ENCODE measurements at regions not wholly inside any gene's neighbourhood (a gene's known extent, or its start where the extent isn't known, plus 50 kb on each side); places are given as distances from the start of the nearest gene placed in this dataset.

DNA sequence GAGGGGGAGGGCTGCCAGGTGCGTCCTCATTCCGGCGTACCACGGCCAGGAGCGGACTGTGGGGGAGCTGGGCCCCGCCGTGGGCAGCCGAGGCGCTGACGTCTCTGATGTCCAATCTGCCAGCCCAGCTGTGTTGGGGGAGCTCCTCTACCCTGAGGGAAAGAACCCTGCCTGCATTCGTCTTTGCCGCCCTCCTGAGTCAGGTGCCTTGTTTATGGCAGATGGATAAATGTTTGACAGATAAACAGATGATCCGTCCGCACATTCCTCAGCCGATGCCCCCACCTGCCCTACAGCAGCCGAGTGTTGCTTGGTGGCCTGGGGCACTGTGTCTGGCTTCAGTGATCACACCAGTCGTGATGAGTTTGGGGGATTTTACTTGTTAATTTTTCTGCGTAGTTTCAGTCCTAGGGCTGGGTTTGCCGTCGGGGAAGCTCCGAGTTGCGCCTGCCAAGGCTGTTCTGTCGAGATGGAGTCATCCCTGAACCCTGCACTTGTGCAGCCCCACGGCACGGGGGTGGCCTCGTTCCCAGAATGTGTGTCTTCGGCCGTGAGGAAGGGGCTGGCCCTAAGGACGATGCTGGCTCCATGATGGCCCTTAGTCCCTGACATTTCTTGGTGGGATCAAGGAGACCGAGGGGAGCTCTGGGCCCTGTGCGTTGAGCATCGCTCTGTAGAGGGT, 1083.9 kb downstream of the BRD1 start:
- H3K36me3 ChIP-seq (replicated peaks in 1 of 2) = no peaks in the 10 kb centered on the region
- intact Hi-C loops (cut with DNase I) = no loop called here
- no peaks in the 10 kb centered on the region for H3K4me1 ChIP-seq (replicated peaks in 1 of 2)
- no peak overlapping the region for H3K4me3 ChIP-seq
- no peaks in the 10 kb centered on the region for H3K27me3 ChIP-seq
- no peak overlapping the region for H3K27ac ChIP-seq
- TF ChIP-seq, protein P1, sequence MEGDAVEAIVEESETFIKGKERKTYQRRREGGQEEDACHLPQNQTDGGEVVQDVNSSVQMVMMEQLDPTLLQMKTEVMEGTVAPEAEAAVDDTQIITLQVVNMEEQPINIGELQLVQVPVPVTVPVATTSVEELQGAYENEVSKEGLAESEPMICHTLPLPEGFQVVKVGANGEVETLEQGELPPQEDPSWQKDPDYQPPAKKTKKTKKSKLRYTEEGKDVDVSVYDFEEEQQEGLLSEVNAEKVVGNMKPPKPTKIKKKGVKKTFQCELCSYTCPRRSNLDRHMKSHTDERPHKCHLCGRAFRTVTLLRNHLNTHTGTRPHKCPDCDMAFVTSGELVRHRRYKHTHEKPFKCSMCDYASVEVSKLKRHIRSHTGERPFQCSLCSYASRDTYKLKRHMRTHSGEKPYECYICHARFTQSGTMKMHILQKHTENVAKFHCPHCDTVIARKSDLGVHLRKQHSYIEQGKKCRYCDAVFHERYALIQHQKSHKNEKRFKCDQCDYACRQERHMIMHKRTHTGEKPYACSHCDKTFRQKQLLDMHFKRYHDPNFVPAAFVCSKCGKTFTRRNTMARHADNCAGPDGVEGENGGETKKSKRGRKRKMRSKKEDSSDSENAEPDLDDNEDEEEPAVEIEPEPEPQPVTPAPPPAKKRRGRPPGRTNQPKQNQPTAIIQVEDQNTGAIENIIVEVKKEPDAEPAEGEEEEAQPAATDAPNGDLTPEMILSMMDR (IDR thresholded peaks at IDR 0.05) = no peak
- no peak for TF ChIP-seq POLR2A (IDR thresholded peaks at IDR 0.05)
- WGBS, 4 donors = 81 to 88% (median 84%) methylated on average over 20 to 32 of the region's 32 CpGs
- peak in 3 of 7 donors; percentile 4 to 39 (median 6) for DNase-seq
- H3K9me3 ChIP-seq (replicated peaks in 1 of 3) = no peaks in the 10 kb centered on the region

DNA sequence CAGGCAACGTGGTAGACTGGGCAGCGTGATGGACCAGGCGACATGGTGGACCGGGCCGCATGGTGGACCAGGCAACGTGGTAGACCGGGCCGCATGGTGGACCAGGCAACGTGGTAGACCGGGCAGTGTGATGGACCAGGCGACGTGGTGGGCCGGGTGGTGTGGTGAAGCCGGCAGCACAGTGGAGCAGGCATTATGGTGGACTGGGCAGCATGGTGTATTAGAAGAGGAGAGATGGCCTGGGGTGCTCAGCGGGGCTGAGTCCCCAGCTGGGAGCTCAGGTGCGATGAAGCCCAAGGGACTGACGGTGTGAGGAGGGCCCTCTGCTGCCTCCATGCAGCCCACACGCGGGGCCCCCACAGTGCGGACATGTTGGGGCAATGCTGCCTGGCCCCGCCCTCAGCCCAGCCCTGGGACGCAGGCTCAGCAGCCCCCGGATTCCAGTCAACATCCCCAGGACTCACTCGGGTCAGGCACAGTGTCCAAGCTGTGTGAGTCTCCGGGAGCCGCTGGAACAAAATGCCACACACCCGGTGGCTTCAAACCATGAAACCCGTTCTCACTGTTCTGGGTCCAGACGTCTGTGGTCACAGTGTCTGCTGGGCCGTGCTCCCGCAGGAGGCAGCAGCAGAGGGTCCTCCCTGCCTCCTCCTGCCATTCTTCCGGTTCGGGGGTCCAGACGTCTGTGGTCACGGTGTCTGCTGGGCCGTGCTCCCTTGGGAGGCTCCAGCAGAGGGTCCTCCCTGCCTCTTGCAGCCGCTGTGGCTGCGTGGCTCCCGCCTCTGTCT, 1084.9 kb downstream of the BRD1 start:
- Histone ChIP-seq H3K27ac (no peak overlapping the region), H3K4me1 (replicated peaks in 1 of 2) (no peaks in the 10 kb centered on the region), H3K27me3 (no peaks in the 10 kb centered on the region), H3K9me3 (replicated peaks in 1 of 3) (no peaks in the 10 kb centered on the region), H3K4me3 (no peak overlapping the region), H3K36me3 (replicated peaks in 1 of 2) (no peaks in the 10 kb centered on the region)
- intact Hi-C loops (cut with DNase I) = no loop called here
- peak in 4 of 7 donors; percentile 6 to 9 (median 8) for DNase-seq
- WGBS, 4 donors = 87 to 90% (median 90%) methylated on average over 30 to 39 of the region's 39 CpGs
- TF ChIP-seq, protein P1 (IDR thresholded peaks at IDR 0.05) = no peak
- TF ChIP-seq POLR2A (IDR thresholded peaks at IDR 0.05) = no peak

DNA sequence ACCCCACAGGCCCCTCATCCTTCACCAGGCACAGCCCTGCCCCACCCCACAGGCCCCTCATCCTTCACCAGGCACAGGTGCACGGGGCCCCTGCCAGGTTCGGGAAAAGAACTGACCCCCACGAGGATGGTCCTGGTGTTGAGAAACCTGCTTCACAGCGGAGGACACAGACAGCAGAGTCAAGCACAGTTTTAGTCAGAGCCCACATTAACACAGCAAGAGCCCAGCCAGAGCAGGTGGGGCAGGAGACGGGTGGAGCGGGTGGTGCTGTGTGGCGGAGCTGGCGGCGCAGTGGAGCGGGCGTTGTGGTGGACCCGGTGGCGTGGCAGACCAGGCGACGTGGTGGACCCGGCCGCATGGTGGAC, 1085.5 kb downstream of the BRD1 start:
- TF ChIP-seq POLR2A (IDR thresholded peaks at IDR 0.05) = no peak
- TF ChIP-seq, protein P1 (IDR thresholded peaks at IDR 0.05) = no peak
- Histone ChIP-seq H3K9me3 (replicated peaks in 1 of 3) (no peaks in the 10 kb centered on the region), H3K36me3 (replicated peaks in 1 of 2) (no peaks in the 10 kb centered on the region), H3K4me3 (no peak overlapping the region), H3K27me3 (no peaks in the 10 kb centered on the region), H3K4me1 (replicated peaks in 1 of 2) (no peaks in the 10 kb centered on the region), H3K27ac (no peak overlapping the region)
- DNase-seq = peak in 2 of 7 donors; percentile 3 to 4
- WGBS, 4 donors = 86 to 95% (median 94%) methylated on average over 16 to 17 of the region's 17 CpGs
- intact Hi-C loops (cut with DNase I) = no loop called here

DNA sequence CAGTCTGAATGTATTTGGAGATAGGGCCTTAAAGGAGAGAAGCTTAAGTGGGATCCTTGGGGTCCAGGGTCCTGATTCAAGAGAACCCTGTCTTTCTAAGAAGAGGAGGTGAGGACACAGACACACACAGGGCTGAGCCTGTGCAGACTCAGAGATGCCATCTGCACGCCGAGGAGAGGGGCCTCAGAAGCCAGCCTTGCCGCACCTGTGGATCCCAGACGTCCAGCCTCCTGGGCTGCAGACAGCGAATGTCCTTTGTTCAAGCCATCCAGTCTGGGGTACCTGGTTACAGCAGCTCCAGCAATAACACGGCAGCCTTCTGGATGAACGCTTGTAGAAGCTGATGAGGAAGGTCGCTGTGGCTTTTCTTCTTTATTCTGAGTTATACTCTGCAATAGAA, 1086.1 kb downstream of the BRD1 start:
- H3K36me3 ChIP-seq (replicated peaks in 1 of 2) = no peaks in the 10 kb centered on the region
- intact Hi-C loops (cut with DNase I) = no loop called here
- peak in 2 of 7 donors; percentile 2 to 5 for DNase-seq
- H3K27me3 ChIP-seq = no peaks in the 10 kb centered on the region
- 75 to 82% (median 79%) methylated on average over 6 to 8 of the region's 8 CpGs for WGBS, 4 donors
- H3K4me3 ChIP-seq = no peak overlapping the region
- H3K27ac ChIP-seq = no peak overlapping the region
- no peaks in the 10 kb centered on the region for H3K9me3 ChIP-seq (replicated peaks in 1 of 3)
- no peaks in the 10 kb centered on the region for H3K4me1 ChIP-seq (replicated peaks in 1 of 2)
- TF ChIP-seq POLR2A (IDR thresholded peaks at IDR 0.05) = no peak
- TF ChIP-seq, protein P1 (IDR thresholded peaks at IDR 0.05) = no peak

Data from adrenal gland (tissue), 9 donors.